IgD-negative memory B cell (primary cell): ENCODE measurements at regions not wholly inside any gene's neighbourhood (a gene's known extent, or its start where the extent isn't known, plus 50 kb on each side); places are given as distances from the start of the nearest gene placed in this dataset.
A peak's percentile ranks its signal among the peaks of the same experiment; 100 is the strongest.

ENCODE experiments used
- H3K27ac Mint-ChIP-seq, 3 donors: one replicate each; pipeline ENCODE4 v1.8.0; 2020 to 2022; ENCODE audit warnings: mild to moderate bottlenecking in 3 of 3, mixed read lengths in 3 of 3, moderate library complexity in 1 of 3
- H3K27me3 Mint-ChIP-seq: one replicate; pipeline ENCODE4 v1.8.0; 2021; ENCODE audit warnings: mixed read lengths
- H3K36me3 Mint-ChIP-seq: one replicate; pipeline ENCODE4 v1.8.0; 2020; ENCODE audit warnings: mild to moderate bottlenecking, mixed read lengths
- H3K4me1 Mint-ChIP-seq, 3 donors: one replicate each; pipeline ENCODE4 v1.8.0; 2020 to 2022; ENCODE audit warnings: mixed read lengths in 3 of 3, mild to moderate bottlenecking in 1 of 3
- H3K4me3 Mint-ChIP-seq, 4 donors: one replicate each; pipeline ENCODE4 v1.8.0; 2020 to 2022; ENCODE audit warnings: mild to moderate bottlenecking in 4 of 4, mixed read lengths in 4 of 4, moderate library complexity in 3 of 4
- H3K9me3 Mint-ChIP-seq, 3 donors: one replicate each; pipeline ENCODE4 v1.8.0; 2020 to 2021; ENCODE audit warnings: mixed read lengths in 3 of 3, mild to moderate bottlenecking in 1 of 3

GRCh38 chr6:170137911-170138910 is 152.7 kb downstream of the DLL1 start:
- Mint-ChIP-seq H3K27ac (no peak overlapping the region), H3K36me3 (no peaks in the 10 kb centered on the region), H3K27me3 (no peaks in the 10 kb centered on the region), H3K4me3 (no peak overlapping the region), H3K9me3 (peaks cover 0 to 2% (median 0%) of the 10 kb centered on the region in 3 donors), H3K4me1 (no peaks in the 10 kb centered on the region)

- H3K27me3 Mint-ChIP-seq: no peaks in the 10 kb centered on the region
These were observed 153.5 kb downstream of the DLL1 start for GRCh38 chr6:170137176-170137891.

GRCh38 chr6:170136541-170137175 is 154.2 kb downstream of the DLL1 start:
- H3K27me3 Mint-ChIP-seq: peaks cover 1% of the 10 kb centered on the region
- H3K4me3 Mint-ChIP-seq: no peak overlapping the region
- no peaks in the 10 kb centered on the region for H3K36me3 Mint-ChIP-seq
- H3K27ac Mint-ChIP-seq: no peak overlapping the region
- no peaks in the 10 kb centered on the region for H3K4me1 Mint-ChIP-seq
- H3K9me3 Mint-ChIP-seq: no peaks in the 10 kb centered on the region

More at GRCh38 chr6:170137176-170137891, 153.5 kb downstream of the DLL1 start:
- no peaks in the 10 kb centered on the region for H3K36me3 Mint-ChIP-seq
- H3K9me3 Mint-ChIP-seq: no peaks in the 10 kb centered on the region
- H3K27ac Mint-ChIP-seq: no peak overlapping the region
- H3K4me3 Mint-ChIP-seq: no peak overlapping the region
- no peaks in the 10 kb centered on the region for H3K4me1 Mint-ChIP-seq

- Mint-ChIP-seq H3K4me1 (no peaks in the 10 kb centered on the region), H3K4me3 (no peak overlapping the region), H3K27ac (no peak overlapping the region)
These were observed 154.9 kb downstream of the DLL1 start for GRCh38 chr6:170135821-170136471.

GRCh38 chr6:170135461-170135820 is 155.4 kb downstream of the DLL1 start:
- Mint-ChIP-seq H3K4me1 (no peaks in the 10 kb centered on the region), H3K27ac (no peak overlapping the region), H3K27me3 (peaks cover 4% of the 10 kb centered on the region), H3K4me3 (no peak overlapping the region), H3K36me3 (no peaks in the 10 kb centered on the region), H3K9me3 (no peaks in the 10 kb centered on the region)

More at GRCh38 chr6:170135821-170136471, 154.9 kb downstream of the DLL1 start:
- Mint-ChIP-seq H3K27me3 (peaks cover 4% of the 10 kb centered on the region), H3K36me3 (no peaks in the 10 kb centered on the region), H3K9me3 (no peaks in the 10 kb centered on the region)

GRCh38 chr6:170134471-170135440 is 156.1 kb downstream of the DLL1 start:
- Mint-ChIP-seq H3K27ac (no peak overlapping the region), H3K36me3 (no peaks in the 10 kb centered on the region), H3K4me1 (no peaks in the 10 kb centered on the region), H3K4me3 (no peak overlapping the region), H3K9me3 (no peaks in the 10 kb centered on the region), H3K27me3 (peaks cover 4% of the 10 kb centered on the region)

- Mint-ChIP-seq H3K36me3 (no peaks in the 10 kb centered on the region), H3K27ac (no peak overlapping the region), H3K4me3 (no peak overlapping the region), H3K9me3 (no peaks in the 10 kb centered on the region), H3K4me1 (no peaks in the 10 kb centered on the region), H3K27me3 (peaks cover 4% of the 10 kb centered on the region)
These were observed 156.8 kb downstream of the DLL1 start for GRCh38 chr6:170134031-170134470.

GRCh38 chr6:170132561-170132991 is 158.3 kb downstream of the DLL1 start:
- H3K27ac Mint-ChIP-seq: no peak overlapping the region
- H3K4me1 Mint-ChIP-seq: no peaks in the 10 kb centered on the region
- H3K36me3 Mint-ChIP-seq: no peaks in the 10 kb centered on the region
- no peak overlapping the region for H3K4me3 Mint-ChIP-seq
- H3K9me3 Mint-ChIP-seq: no peaks in the 10 kb centered on the region
- peaks cover 4% of the 10 kb centered on the region for H3K27me3 Mint-ChIP-seq

- no peaks in the 10 kb centered on the region for H3K4me1 Mint-ChIP-seq
- peaks cover 4% of the 10 kb centered on the region for H3K27me3 Mint-ChIP-seq
- no peak overlapping the region for H3K4me3 Mint-ChIP-seq
- H3K27ac Mint-ChIP-seq: no peak overlapping the region
- H3K36me3 Mint-ChIP-seq: no peaks in the 10 kb centered on the region
- H3K9me3 Mint-ChIP-seq: peaks cover 0 to 3% (median 0%) of the 10 kb centered on the region in 3 donors
These were observed 158.8 kb downstream of the DLL1 start for GRCh38 chr6:170132011-170132521.

GRCh38 chr6:170131351-170131750 is 159.5 kb downstream of the DLL1 start:
- Mint-ChIP-seq H3K4me1 (peaks cover 0 to 5% (median 0%) of the 10 kb centered on the region in 3 donors), H3K27me3 (peaks cover 7% of the 10 kb centered on the region), H3K4me3 (no peak overlapping the region), H3K36me3 (no peaks in the 10 kb centered on the region), H3K27ac (no peak overlapping the region), H3K9me3 (peaks cover 0 to 4% (median 0%) of the 10 kb centered on the region in 3 donors)

GRCh38 chr6:170130771-170131241 is 160.1 kb downstream of the DLL1 start:
- Mint-ChIP-seq H3K36me3 (no peaks in the 10 kb centered on the region), H3K27me3 (peaks cover 7% of the 10 kb centered on the region), H3K9me3 (peaks cover 0 to 4% (median 0%) of the 10 kb centered on the region in 3 donors), H3K4me1 (peaks cover 0 to 8% (median 0%) of the 10 kb centered on the region in 3 donors), H3K27ac (no peak overlapping the region), H3K4me3 (peak overlapping the region in 1 of 4 donors; percentile 82)

- H3K36me3 Mint-ChIP-seq: no peaks in the 10 kb centered on the region
- no peak overlapping the region for H3K4me3 Mint-ChIP-seq
- H3K4me1 Mint-ChIP-seq: peaks cover 0 to 8% (median 0%) of the 10 kb centered on the region in 3 donors
- peaks cover 0 to 4% (median 0%) of the 10 kb centered on the region in 3 donors for H3K9me3 Mint-ChIP-seq
- no peak overlapping the region for H3K27ac Mint-ChIP-seq
- H3K27me3 Mint-ChIP-seq: peaks cover 7% of the 10 kb centered on the region
These were observed 160.7 kb downstream of the DLL1 start for GRCh38 chr6:170130201-170130621.

- Mint-ChIP-seq H3K4me1 (peaks cover 0 to 8% (median 0%) of the 10 kb centered on the region in 3 donors), H3K36me3 (peaks cover 2% of the 10 kb centered on the region), H3K9me3 (peaks cover 0 to 4% (median 0%) of the 10 kb centered on the region in 3 donors), H3K27me3 (peaks cover 7% of the 10 kb centered on the region), H3K27ac (no peak overlapping the region), H3K4me3 (no peak overlapping the region)
These were observed 161.1 kb downstream of the DLL1 start for GRCh38 chr6:170129691-170130171.
